Stimulated activated CD4-positive, alpha-beta T cell treated with anti-CD3 and anti-CD28 coated beads, Interleukin-1b, Interleukin-23, amount 100 ng/mL, for 24 hours (primary cell): ENCODE measurements at regions not wholly inside any gene's neighbourhood (a gene's known extent, or its start where the extent isn't known, plus 50 kb on each side); places are given as distances from the start of the nearest gene placed in this dataset.
"Not testable (repeated sequence)": the region's sequence is repeated elsewhere in the genome, so short reads cannot be mapped to it uniquely, and the experiment has no call there.

ENCODE experiments used
- DNase-seq, 4 experiments: peaks; one replicate each; pipeline ENCODE4 v3.0.0-alpha.2; 2020; ENCODE audit warnings: low read depth in 4 of 4, low spot score in 1 of 4

- DNase-seq = no peak
Observed at GRCh38 chr14:105885561-105886320, 359.4 kb downstream of the TMEM121 start.

DNA sequence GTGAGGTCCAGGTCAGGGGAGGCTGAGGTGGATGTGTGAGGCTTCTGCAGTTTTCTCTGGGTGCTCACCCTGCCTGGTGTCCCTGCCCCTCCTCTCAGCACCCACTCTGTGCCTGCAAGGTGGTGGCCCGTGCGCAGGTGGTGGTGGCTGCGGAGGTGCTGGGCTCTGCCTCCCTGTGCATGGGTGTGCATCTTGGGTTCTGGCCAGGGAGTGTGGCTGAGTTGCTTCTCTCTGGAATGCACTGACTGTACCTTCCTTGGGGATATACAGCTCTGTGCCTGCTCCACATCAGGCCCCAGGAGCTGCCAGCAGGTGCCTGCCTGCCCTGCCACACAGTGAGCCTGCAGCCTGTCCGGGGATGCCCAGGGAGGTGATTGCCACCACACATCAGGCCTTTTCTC lies 360.4 kb downstream of the TMEM121 start:
- DNase-seq = not testable (repeated sequence)

DNA sequence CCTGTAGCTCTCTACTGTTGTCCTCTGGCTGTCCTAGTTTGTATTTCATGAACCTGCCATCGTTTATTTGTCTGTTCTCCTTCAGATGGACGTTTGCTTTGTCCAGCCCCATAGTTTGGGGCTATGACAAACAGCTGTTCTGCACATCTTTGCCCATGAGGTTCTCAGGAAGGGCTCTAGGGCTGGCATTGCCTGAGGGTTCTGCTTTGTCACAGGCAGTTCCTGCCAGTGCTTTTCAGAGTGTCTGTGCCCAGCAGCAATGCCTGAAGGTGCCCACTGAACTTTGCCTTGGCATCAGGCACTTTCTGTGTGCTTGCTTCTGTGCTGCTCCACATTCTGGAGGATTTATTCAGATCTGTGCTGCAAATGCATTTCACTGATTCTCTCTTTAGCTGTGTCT lies 361.3 kb downstream of the TMEM121 start:
- no peak for DNase-seq

GRCh38 chr14:105888151-105888550 lies 361.8 kb downstream of the TMEM121 start:
- DNase-seq = no peak

- DNase-seq = no peak
Observed at GRCh38 chr14:105888784-105889665, 362.6 kb downstream of the TMEM121 start.

GRCh38 chr14:105889666-105890473 lies 363.5 kb downstream of the TMEM121 start:
- DNase-seq = no peak

DNA sequence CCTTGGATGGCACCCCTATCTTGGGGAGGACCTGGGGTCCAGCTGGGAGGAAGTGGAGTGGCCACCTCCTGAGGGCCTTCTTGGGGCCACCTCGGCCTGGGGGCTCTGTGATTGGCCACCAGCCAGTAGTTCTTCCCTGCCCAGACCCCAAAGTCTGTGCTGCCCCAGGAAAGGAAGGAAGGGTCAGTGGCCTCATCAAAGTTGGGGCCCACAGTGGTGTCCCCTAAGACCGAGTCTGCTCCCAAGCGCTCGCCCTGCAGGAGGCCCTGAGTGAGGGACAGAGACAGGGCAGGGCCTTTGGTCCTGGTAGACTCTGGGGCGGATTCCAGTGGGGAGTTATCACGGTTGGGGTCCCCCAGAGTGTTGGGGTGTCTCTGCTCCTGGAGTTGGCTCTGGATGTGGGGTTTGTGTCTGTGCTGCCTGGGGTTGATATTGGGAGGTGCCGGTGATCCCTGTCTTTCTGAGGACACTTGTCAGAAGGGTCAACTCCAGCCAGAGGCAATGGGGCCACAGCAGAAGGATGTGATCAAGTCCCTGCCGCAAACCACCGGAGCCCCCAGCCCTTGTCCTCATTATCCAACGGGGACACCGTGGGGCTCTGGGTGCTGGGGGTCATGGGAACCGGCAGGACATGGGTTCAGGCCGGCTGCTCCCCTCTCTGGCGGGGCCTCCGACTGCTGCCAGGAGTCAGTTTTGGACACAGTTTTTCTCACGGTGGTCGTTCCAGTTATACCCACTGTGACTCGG lies 364.3 kb downstream of the TMEM121 start:
- DNase-seq = no peak

- no peak for DNase-seq
Observed at GRCh38 chr14:105891221-105891602, 364.8 kb downstream of the TMEM121 start.

DNA sequence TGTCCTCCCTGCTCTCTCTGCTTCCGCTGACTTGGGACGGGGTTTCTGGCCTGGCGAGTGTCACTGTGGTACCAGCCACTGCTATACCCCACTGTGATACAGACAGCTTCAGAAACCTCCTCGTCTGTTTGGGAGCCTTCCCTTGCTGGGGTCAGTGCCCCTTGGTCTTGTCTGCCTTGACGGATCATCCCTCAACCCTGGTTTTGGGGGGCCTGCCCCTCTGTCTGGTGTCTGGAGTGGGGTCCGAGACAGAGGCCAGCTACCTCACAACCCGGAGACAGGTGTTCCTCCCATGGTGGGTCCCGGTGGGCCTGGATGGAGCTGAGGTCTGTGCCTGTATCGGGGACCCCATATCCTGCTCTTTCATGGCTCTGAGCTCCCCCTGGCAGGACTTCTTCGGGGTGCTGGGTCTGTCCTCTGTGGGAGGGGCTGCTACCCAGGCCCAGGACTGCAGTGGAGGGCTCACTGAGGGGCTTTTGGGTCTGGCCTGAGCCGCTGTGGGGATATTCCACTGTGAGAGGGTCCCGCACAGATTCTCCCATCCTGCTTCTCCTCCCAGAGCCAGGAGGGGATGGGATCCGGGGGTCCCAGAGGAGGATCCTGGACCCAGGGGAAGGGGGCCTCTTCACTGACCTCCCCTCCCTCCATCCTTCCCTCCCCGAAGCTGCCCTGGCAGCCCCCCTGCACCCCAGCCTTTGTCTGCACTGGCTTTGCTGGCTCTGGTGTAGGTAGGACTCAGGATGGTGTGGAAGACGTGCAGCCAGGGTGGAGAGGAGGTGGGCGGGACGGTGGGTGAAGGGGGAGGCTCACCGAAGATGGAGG lies 365.5 kb downstream of the TMEM121 start:
- DNase-seq = no peak

DNA sequence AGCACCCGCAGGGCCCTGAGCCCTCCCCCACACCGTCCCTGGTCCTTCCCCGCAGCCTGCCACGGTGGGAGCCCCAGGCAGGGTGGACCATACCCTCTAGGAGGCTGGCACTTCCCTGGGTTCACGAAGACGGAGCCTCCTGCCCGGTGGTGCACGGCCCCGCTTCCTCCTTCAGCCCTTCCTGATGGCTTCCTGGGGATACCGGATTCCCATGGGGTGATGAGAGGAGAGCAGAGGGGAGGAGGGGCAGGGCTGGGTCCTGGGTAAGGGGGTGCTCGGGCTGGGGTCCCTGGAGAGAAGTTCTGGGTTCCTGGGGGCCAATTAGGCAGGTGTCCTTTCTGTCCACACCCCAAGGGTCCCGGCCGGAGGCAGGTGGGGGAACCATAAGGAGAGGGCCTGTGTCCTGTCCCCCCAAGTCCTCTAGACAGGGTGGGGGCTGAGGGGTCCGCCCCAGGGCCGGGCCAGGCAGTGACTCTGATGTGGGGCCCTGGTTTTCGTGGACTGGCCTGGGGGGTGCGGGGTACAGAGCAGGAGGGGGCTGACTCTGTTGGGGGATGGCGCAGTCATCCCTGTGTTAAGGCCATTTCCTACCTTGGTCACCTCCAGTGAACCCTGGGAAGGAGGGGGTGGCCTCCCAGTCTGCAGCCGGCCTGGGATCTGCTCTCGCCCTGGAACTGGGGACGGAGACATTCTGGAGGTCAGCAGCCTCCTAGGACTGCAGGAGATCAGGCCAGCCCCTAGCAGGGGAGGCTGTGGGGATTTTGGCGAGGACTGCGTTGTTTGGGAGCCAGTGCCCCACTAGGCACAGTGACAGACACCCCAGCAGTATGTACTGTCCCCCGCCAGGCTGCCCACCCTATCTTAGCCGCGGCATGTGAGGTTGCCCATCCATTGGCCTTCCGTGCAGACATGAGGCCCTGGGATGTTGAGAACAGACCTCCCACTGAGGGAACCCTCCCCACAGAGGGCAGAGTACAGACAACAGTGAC lies 366.4 kb downstream of the TMEM121 start:
- not testable (repeated sequence) for DNase-seq

- not testable (repeated sequence) for DNase-seq
Observed at GRCh38 chr14:105893686-105894085, 367.3 kb downstream of the TMEM121 start.

GRCh38 chr14:105894125-105894977 lies 368.0 kb downstream of the TMEM121 start:
- no peak for DNase-seq

DNA sequence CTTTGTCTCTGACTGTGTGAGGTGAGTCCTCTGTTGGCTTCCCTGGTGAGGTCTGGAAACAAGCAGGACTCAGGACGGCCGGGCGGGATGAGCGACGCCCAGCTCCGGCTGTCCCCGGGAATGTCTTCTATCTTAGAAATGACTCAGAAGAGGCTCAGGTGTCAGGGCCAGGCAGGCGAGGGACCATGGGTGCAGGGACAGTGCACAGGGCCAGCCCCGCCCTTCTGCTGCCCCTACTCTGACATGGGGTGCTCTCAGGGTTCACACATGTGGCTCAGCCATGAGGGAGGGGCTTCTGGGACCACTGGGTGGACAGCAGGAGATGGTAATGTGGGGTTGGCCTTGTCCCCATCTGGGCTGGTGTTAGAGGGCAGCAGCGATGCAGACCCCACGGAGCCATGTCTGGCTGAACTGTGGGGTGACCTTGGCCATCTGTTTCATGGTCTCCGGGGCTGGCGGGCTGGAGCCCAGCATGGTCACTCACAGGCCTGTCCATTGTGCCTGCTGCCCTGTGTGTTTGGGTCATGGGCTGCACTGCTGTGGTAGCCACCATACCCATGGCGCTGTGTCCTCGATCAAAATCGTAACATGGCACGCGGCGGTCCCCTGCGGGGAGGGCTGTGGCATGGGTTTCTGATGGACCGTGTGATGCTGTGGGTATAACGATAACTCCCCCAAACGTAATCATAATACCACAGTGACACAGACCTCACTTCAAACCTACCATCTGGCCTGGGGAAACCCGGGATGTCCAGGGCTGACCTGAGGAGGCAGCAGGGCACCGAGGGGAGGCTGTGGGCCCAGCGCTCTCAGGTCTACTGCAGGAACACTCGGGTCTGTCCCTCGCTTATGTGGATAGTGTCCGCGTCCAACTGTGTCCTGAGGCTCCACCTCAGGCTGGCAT lies 368.8 kb downstream of the TMEM121 start:
- DNase-seq = no peak

GRCh38 chr14:105896206-105896605 lies 369.8 kb downstream of the TMEM121 start:
- not testable (repeated sequence) for DNase-seq

DNA sequence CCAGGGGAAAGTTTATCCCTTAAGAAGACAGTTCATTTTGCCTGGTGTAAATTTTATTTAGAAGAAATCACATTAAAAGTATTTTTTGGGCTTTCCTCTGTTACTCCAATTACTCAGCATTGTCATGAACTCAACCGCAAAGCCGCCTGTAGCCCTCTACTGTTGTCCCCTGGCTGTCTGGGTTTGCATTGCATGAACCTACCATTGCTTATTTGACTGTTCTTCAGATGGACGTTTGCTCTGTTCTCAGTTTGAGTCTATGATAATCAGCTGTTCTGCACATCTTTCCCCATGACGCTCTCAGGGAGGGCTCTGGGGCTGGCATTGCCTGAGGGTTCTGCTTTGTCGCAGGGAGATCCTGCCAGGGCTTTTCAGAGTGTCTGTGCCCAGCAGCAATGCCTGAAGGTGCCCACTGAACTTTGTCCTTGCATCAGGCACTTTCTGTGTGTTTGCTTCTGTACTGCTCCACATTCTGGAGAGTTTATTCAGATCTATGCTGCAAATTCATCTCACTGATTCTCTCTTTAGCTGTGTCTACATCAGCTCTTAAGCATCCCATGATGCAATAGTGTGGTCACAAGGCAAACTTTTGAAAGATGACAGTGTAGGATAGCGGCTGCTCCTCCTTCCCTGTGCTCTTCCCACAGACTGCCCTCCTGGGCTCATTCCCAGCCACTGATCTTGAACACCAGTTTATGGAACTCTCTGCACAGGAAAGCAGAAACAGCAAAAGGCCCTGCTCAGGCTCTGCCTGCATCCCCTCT lies 370.8 kb downstream of the TMEM121 start:
- not testable (repeated sequence) for DNase-seq

DNA sequence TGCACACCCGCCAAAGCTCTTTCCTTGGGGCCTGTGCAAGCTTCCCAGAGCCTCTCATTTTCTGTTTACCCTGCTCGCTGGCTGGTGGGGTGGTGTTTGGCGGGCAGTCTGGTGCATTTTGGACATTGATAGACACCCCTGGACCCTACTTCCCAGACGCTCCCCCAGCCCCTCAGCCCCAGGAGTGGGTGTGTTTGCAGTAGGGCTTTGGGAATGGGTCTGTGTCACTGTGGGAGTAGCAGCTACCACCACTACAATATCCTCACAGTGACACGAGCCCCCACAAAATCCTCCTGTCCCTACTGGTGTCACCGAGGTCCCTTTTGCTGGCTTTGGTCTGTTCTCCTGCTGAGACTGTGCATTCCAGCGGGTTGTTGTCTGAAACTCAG lies 371.3 kb downstream of the TMEM121 start:
- DNase-seq = no peak
